ENCODE measurements at regions not wholly inside any gene's neighbourhood (a gene's known extent, or its start where the extent isn't known, plus 50 kb on each side); places are given as distances from the start of the nearest gene placed in this dataset.

DNA sequence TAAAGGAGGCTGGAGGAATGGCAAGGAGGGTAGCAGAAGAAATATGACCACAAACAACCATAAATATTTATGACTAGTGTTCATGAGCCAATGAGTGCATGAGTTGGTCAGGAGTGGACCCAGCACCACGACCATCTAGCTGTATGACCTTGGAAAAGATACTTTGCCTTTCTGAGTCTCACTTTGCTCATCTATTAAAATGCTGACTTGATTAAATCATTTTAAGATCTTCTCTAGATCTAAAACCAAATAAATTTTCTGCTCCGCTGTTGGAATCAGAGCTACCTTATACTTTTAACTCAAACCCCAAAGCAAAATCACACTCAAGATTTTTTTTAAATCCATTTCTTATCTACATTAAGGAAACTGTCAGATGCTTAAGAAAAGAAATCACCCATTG is 207.0 kb downstream of the GPAM start:
- no peak for DNase-seq (ENCODE audit: extremely low read depth, low read depth)
- TF ChIP-seq, protein P1, sequence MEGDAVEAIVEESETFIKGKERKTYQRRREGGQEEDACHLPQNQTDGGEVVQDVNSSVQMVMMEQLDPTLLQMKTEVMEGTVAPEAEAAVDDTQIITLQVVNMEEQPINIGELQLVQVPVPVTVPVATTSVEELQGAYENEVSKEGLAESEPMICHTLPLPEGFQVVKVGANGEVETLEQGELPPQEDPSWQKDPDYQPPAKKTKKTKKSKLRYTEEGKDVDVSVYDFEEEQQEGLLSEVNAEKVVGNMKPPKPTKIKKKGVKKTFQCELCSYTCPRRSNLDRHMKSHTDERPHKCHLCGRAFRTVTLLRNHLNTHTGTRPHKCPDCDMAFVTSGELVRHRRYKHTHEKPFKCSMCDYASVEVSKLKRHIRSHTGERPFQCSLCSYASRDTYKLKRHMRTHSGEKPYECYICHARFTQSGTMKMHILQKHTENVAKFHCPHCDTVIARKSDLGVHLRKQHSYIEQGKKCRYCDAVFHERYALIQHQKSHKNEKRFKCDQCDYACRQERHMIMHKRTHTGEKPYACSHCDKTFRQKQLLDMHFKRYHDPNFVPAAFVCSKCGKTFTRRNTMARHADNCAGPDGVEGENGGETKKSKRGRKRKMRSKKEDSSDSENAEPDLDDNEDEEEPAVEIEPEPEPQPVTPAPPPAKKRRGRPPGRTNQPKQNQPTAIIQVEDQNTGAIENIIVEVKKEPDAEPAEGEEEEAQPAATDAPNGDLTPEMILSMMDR (IDR thresholded peaks at IDR 0.05; ENCODE audit: low read depth, low read length, missing control alignments), result no peak

DNA sequence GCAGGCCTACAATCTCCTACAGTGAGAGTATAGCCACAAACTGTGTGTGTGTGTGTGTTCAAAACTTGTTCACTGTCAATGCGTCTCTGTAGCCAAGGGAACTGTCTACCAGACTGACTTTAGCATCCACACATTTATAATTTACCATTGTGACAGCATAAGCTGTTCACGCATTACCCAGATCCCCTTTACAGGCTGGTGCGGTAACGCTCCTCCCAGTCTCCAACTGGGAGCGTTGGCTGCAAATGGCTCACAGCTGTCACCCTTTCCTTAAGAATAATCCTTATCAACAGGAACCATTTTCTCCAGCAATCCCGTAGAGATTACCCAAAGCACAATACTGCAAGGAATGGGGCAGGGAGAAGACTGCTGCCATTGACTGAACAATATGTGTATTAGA is 199.5 kb downstream of the GPAM start:
- TF ChIP-seq, protein P1 (IDR thresholded peaks at IDR 0.05; ENCODE audit: low read depth, low read length, missing control alignments), result no peak
- H3K4me3 ChIP-seq (replicated peaks; ENCODE audit: low read depth, low read length), result no peak overlapping the region
- no peak for DNase-seq (ENCODE audit: extremely low read depth, low read depth)

More for the DNA sequence above, 207.0 kb downstream of the GPAM start:
- H3K4me3 ChIP-seq (replicated peaks; ENCODE audit: low read depth, low read length), result no peak overlapping the region

DNA sequence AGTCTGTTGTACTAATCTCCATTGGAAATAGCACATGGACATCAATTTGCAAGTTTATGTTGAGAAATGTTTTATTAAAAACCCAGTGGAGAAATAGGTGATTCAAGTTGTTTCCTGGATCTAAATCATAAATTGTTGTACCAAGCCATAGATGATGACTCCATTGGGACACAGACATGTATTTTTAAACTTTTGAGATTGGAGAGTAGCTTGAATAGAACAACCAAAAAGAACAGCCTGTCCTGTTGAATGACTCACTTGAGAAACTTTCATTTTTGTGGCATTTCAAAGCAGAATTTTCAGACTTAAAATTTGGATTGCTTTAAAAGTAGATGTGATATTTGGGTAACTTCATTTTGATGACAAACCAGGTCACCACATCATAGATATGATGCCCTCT is 197.5 kb downstream of the GPAM start:
- no peak for DNase-seq (ENCODE audit: extremely low read depth, low read depth)
- TF ChIP-seq, protein P1 (IDR thresholded peaks at IDR 0.05; ENCODE audit: low read depth, low read length, missing control alignments), result no peak
- no peak overlapping the region for H3K4me3 ChIP-seq (replicated peaks; ENCODE audit: low read depth, low read length)

GRCh38 chr10:111988646-111989045 is 194.9 kb downstream of the GPAM start:
- no peak for DNase-seq (ENCODE audit: extremely low read depth, low read depth)
- TF ChIP-seq, protein P1 (IDR thresholded peaks at IDR 0.05; ENCODE audit: low read depth, low read length, missing control alignments), result no peak
- no peak overlapping the region for H3K4me3 ChIP-seq (replicated peaks; ENCODE audit: low read depth, low read length)

DNA sequence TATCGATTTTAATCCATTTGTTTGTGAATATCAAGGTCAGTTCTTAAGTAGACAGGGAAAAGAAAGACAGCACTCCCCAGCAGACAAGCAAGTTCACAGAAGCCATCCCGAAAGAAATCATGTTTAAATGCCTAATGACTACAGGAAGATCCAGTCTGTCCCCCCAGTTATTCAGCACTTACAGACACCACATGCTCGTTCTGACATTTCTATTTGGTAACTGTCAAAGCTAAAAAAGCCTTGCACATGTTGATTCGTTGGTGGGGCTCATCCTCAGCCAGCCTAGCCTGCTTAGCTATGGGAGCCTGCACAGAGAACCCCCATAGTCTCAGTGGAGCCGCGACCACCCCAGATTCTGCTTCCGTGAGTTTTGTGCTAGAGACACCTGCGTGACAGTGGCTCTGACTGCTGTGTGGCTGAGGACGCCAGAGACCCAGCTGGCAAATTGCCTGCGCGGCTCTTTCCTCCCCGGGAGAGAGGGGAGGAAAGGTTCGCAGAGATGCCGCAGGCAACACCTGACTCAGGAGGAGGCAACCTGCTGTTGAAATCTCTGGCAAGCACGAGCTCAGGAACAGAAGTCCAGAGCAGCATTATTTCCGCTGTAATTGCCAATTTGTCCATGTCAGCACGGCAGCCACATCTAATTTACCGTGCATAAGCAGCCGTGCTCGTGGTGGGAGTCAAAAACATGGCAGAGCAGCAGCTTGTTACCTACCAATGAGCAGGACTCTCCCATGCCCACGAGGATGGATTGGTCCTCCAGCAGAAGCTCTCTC is 194.2 kb downstream of the GPAM start:
- no peak for DNase-seq (ENCODE audit: extremely low read depth, low read depth)
- TF ChIP-seq, protein P1 (IDR thresholded peaks at IDR 0.05; ENCODE audit: low read depth, low read length, missing control alignments), result no peak
- H3K4me3 ChIP-seq (replicated peaks; ENCODE audit: low read depth, low read length), result no peak overlapping the region

- TF ChIP-seq, protein P1 (IDR thresholded peaks at IDR 0.05; ENCODE audit: low read depth, low read length, missing control alignments), result no peak
- DNase-seq (ENCODE audit: extremely low read depth, low read depth), result no peak
- H3K4me3 ChIP-seq (replicated peaks; ENCODE audit: low read depth, low read length), result no peak overlapping the region
These were observed 192.8 kb downstream of the GPAM start for GRCh38 chr10:111990734-111991133.

DNA sequence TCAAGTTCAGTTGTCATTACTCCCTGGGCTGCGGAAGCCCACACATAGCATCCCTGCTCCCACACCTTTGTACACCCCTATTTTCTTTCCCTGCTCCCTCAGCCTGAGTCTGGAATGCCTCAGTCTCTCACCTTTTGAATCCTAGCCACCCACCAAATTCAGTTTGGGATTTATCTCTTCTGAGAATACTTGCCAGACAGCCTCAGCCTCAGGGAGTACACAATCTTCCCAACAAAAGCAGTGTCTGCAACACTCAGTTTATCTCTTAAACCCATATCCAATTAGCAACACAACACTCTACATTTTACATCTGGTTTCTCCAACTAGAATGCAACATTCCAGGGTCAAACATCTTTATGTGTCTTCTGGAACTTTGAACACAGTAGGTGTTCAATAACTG is 190.2 kb downstream of the GPAM start:
- DNase-seq (ENCODE audit: extremely low read depth, low read depth), result no peak
- no peak overlapping the region for H3K4me3 ChIP-seq (replicated peaks; ENCODE audit: low read depth, low read length)
- TF ChIP-seq, protein P1 (IDR thresholded peaks at IDR 0.05; ENCODE audit: low read depth, low read length, missing control alignments), result no peak
